ENCODE measurements at regions not wholly inside any gene's neighbourhood (a gene's known extent, or its start where the extent isn't known, plus 50 kb on each side); places are given as distances from the start of the nearest gene placed in this dataset.

- Histone ChIP-seq H3K27ac (ENCODE audit: low read length) (no peak overlapping the region), H3K4me3 (ENCODE audit: low read length) (no peak overlapping the region), H3F3A (ENCODE audit: insufficient read depth, low read length, poor library complexity, severe bottlenecking) (no peaks in the 10 kb centered on the region), H2AFZ (ENCODE audit: low read depth, low read length) (no peak overlapping the region), H3K9me3 (ENCODE audit: low read length) (no peaks in the 10 kb centered on the region), H4K20me1 (ENCODE audit: insufficient read depth) (no peaks in the 10 kb centered on the region), H3K4me2 (ENCODE audit: low read length) (no peak overlapping the region), H3K9ac (ENCODE audit: low read length) (no peak overlapping the region), H3K79me2 (replicated peaks; ENCODE audit: insufficient read depth, low read length) (no peaks in the 10 kb centered on the region), H3K27me3 (ENCODE audit: insufficient read depth, low read depth, low read length) (no peaks in the 10 kb centered on the region), H3K9me2 (ENCODE audit: insufficient read depth, low read length) (no peaks in the 10 kb centered on the region), H3K36me3 (ENCODE audit: insufficient read depth, low read length) (no peaks in the 10 kb centered on the region)
- TF ChIP-seq RAD21 (conservative IDR thresholded peaks at IDR 0.05) = no peak
Observed at GRCh38 chr7:119596651-119597050, 676.3 kb upstream of the KCND2 start.

GRCh38 chr7:119606297-119606696 lies 666.7 kb upstream of the KCND2 start:
- H3K4me2 ChIP-seq (ENCODE audit: low read length) = no peak overlapping the region
- H3K27ac ChIP-seq (ENCODE audit: low read length) = no peak overlapping the region
- no peak overlapping the region for H2AFZ ChIP-seq (ENCODE audit: low read depth, low read length)
- H3K27me3 ChIP-seq (ENCODE audit: insufficient read depth, low read depth, low read length) = no peaks in the 10 kb centered on the region
- no peak for TF ChIP-seq POLR2AphosphoS5 (IDR thresholded peaks at IDR 0.05)
- no peak for TF ChIP-seq EZH2 (IDR thresholded peaks at IDR 0.05; ENCODE audit: borderline replicate concordance, insufficient read depth, low read length, poor library complexity, severe bottlenecking)
- TF ChIP-seq CTCF (IDR thresholded peaks at IDR 0.05; ENCODE audit: poor library complexity, severe bottlenecking) = no peak
- TF ChIP-seq REST (IDR thresholded peaks at IDR 0.05; ENCODE audit: borderline replicate concordance) = no peak
- no peak for TF ChIP-seq RAD21 (conservative IDR thresholded peaks at IDR 0.05)
- no peak for TF ChIP-seq MXI1 (conservative IDR thresholded peaks at IDR 0.05; ENCODE audit: poor library complexity, severe bottlenecking)
- TF ChIP-seq SMC3 (conservative IDR thresholded peaks at IDR 0.05; ENCODE audit: poor library complexity) = no peak
- TF ChIP-seq TAF1 (IDR thresholded peaks at IDR 0.05; ENCODE audit: low read depth) = no peak
- TF ChIP-seq EP300 (conservative IDR thresholded peaks at IDR 0.05; ENCODE audit: poor library complexity, severe bottlenecking) = no peak
- H4K20me1 ChIP-seq (ENCODE audit: insufficient read depth) = no peaks in the 10 kb centered on the region
- no peak overlapping the region for H3K4me3 ChIP-seq (ENCODE audit: low read length)
- H3K36me3 ChIP-seq (ENCODE audit: insufficient read depth, low read length) = no peaks in the 10 kb centered on the region
- H3K79me2 ChIP-seq (replicated peaks; ENCODE audit: insufficient read depth, low read length) = no peaks in the 10 kb centered on the region
- no peaks in the 10 kb centered on the region for H3K9me2 ChIP-seq (ENCODE audit: insufficient read depth, low read length)
- H3K9ac ChIP-seq (ENCODE audit: low read length) = no peak overlapping the region
- H3K9me3 ChIP-seq (ENCODE audit: low read length) = no peaks in the 10 kb centered on the region
- no peaks in the 10 kb centered on the region for H3F3A ChIP-seq (ENCODE audit: insufficient read depth, low read length, poor library complexity, severe bottlenecking)

- Histone ChIP-seq H3K4me2 (ENCODE audit: low read length) (no peak overlapping the region), H3K9me3 (ENCODE audit: low read length) (no peaks in the 10 kb centered on the region), H3K27me3 (ENCODE audit: insufficient read depth, low read depth, low read length) (no peaks in the 10 kb centered on the region)
Observed at GRCh38 chr7:119620769-119621168, 652.2 kb upstream of the KCND2 start.

More at GRCh38 chr7:119620769-119621168, 652.2 kb upstream of the KCND2 start:
- Histone ChIP-seq H3F3A (ENCODE audit: insufficient read depth, low read length, poor library complexity, severe bottlenecking) (no peaks in the 10 kb centered on the region), H4K20me1 (ENCODE audit: insufficient read depth) (no peaks in the 10 kb centered on the region), H3K4me3 (ENCODE audit: low read length) (no peak overlapping the region), H3K9me2 (ENCODE audit: insufficient read depth, low read length) (no peaks in the 10 kb centered on the region), H3K27ac (ENCODE audit: low read length) (no peak overlapping the region), H3K36me3 (ENCODE audit: insufficient read depth, low read length) (no peaks in the 10 kb centered on the region), H3K79me2 (replicated peaks; ENCODE audit: insufficient read depth, low read length) (no peaks in the 10 kb centered on the region), H3K9ac (ENCODE audit: low read length) (no peak overlapping the region), H2AFZ (ENCODE audit: low read depth, low read length) (no peak overlapping the region)
- no peak for TF ChIP-seq CTCF (IDR thresholded peaks at IDR 0.05; ENCODE audit: poor library complexity, severe bottlenecking)
- no peak for TF ChIP-seq RAD21 (conservative IDR thresholded peaks at IDR 0.05)
- no peak for TF ChIP-seq TAF1 (IDR thresholded peaks at IDR 0.05; ENCODE audit: low read depth)
- TF ChIP-seq EZH2 (IDR thresholded peaks at IDR 0.05; ENCODE audit: borderline replicate concordance, insufficient read depth, low read length, poor library complexity, severe bottlenecking) = no peak
- TF ChIP-seq POLR2AphosphoS5 (IDR thresholded peaks at IDR 0.05) = no peak
- no peak for TF ChIP-seq SMC3 (conservative IDR thresholded peaks at IDR 0.05; ENCODE audit: poor library complexity)
- TF ChIP-seq REST (IDR thresholded peaks at IDR 0.05; ENCODE audit: borderline replicate concordance) = no peak
- no peak for TF ChIP-seq MXI1 (conservative IDR thresholded peaks at IDR 0.05; ENCODE audit: poor library complexity, severe bottlenecking)
- no peak for TF ChIP-seq EP300 (conservative IDR thresholded peaks at IDR 0.05; ENCODE audit: poor library complexity, severe bottlenecking)

All from neural cell (in vitro differentiated cells).